ENCODE measurements at regions not wholly inside any gene's neighbourhood (a gene's known extent, or its start where the extent isn't known, plus 50 kb on each side); places are given as distances from the start of the nearest gene placed in this dataset.

DNA sequence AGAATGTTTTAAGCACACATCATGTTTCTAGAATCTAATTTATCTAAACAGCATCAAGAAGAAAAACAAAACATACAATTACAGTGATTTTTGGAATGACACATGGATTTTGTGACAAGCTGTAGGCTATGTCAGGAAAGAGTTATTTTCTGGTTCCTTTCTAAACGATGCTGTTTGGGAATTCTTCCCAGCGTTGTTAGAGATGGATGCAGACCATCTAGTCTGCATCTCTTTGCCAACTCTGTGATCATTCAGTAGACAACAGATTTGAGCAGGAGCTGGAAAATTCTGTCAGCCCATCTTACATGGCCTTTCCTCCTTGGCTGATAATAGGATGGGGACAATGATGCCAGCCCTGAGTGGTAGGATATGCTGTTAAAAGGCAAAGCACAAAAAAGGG lies 295.7 kb upstream of the TRPC7 start:
- Histone ChIP-seq H4K20me1 (replicated peaks in 1 of 2; ENCODE audit: control insufficient read depth in 1 of 2, insufficient read depth in 2 of 2, low read length in 2 of 2) (no peaks in the 10 kb centered on the region), H4K5ac (ENCODE audit: insufficient read length, low read depth, low read length) (no peak overlapping the region), H3K9ac (replicated peaks in 1 of 4; ENCODE audit: extremely low read depth in 1 of 4, low read depth in 3 of 4, low read length in 3 of 4) (no peak overlapping the region), H3K4ac (replicated peaks; ENCODE audit: insufficient read length, low read depth, low read length) (no peak overlapping the region), H3K23ac (ENCODE audit: insufficient read length) (no peak overlapping the region), H3K18ac (ENCODE audit: extremely low read depth, low read length) (no peak overlapping the region), H3K27me3 (replicated peaks in 1 of 4; ENCODE audit: control insufficient read depth in 3 of 4, extremely low read depth in 1 of 4, insufficient read depth in 3 of 4, low read length in 3 of 4) (no peaks in the 10 kb centered on the region), H4K8ac (ENCODE audit: extremely low read depth, insufficient read depth, low read length) (no peak overlapping the region), H2BK12ac (ENCODE audit: low read depth, low read length) (no peak overlapping the region), H2AFZ (ENCODE audit: low read length) (no peak overlapping the region), H2BK15ac (ENCODE audit: low read length) (no peak overlapping the region), H3K4me2 (ENCODE audit: insufficient read depth in 1 of 2, low read depth in 2 of 2, low read length in 2 of 2) (no peak overlapping the region), H3K14ac (ENCODE audit: insufficient read length) (no peak overlapping the region), H3K9me3 (ENCODE audit: insufficient read depth in 2 of 2, low read depth in 1 of 2, low read length in 1 of 2) (no peaks in the 10 kb centered on the region), H3K56ac (replicated peaks; ENCODE audit: insufficient read length, low read depth, low read length) (no peak overlapping the region), H3K79me1 (ENCODE audit: low read depth, low read length) (no peaks in the 10 kb centered on the region), H2BK120ac (replicated peaks; ENCODE audit: low read depth, low read length) (no peak overlapping the region), H3K27ac (ENCODE audit: low read depth, low read length) (no peak overlapping the region), H3K4me1 (replicated peaks in 1 of 4; ENCODE audit: control insufficient read depth in 3 of 4, insufficient read depth in 4 of 4, low read length in 3 of 4) (no peaks in the 10 kb centered on the region), H2AK5ac (ENCODE audit: low read depth, low read length) (no peak overlapping the region), H3K79me2 (ENCODE audit: control insufficient read depth in 1 of 2, insufficient read depth in 2 of 2, low read length in 2 of 2) (no peaks in the 10 kb centered on the region), H4K91ac (replicated peaks; ENCODE audit: insufficient read length, low read length) (no peak overlapping the region), H3K4me3 (ENCODE audit: extremely low read depth in 1 of 4, insufficient read depth in 2 of 4, low read depth in 3 of 4, low read length in 4 of 4) (no peak overlapping the region), H3K23me2 (ENCODE audit: low read depth, low read length) (no peaks in the 10 kb centered on the region), H2BK5ac (ENCODE audit: low read depth, low read length) (no peak overlapping the region), H3K36me3 (ENCODE audit: control insufficient read depth in 2 of 4, insufficient read depth in 4 of 4, low read length in 3 of 4) (no peaks in the 10 kb centered on the region), H2BK20ac (ENCODE audit: low read length) (no peak overlapping the region)
- TF ChIP-seq HDAC6 (IDR thresholded peaks at IDR 0.05; ENCODE audit: low read depth, low read length) (no peak), TEAD4 (IDR thresholded peaks at IDR 0.05; ENCODE audit: low read depth, low read length) (no peak), RXRA (IDR thresholded peaks at IDR 0.05; ENCODE audit: insufficient read depth, low read depth, low read length) (no peak), POU5F1 (IDR thresholded peaks at IDR 0.05; ENCODE audit: low read depth, low read length) (no peak), HDAC2 (IDR thresholded peaks at IDR 0.05; ENCODE audit: borderline replicate concordance in 1 of 2, low read depth in 2 of 2, low read length in 2 of 2) (no peak), EGR1 (IDR thresholded peaks at IDR 0.05; ENCODE audit: borderline replicate concordance, low read depth, low read length) (no peak), CHD1 (IDR thresholded peaks at IDR 0.05; ENCODE audit: low read depth, low read length) (no peak), ASH2L (IDR thresholded peaks at IDR 0.05; ENCODE audit: low read length) (no peak), FOSL1 (IDR thresholded peaks at IDR 0.05; ENCODE audit: insufficient read depth, low read depth, low read length) (no peak), BRCA1 (IDR thresholded peaks at IDR 0.05; ENCODE audit: low read depth, low read length) (no peak)
- DNase-seq (ENCODE audit: low read depth in 1 of 2, low spot score in 2 of 2) (no peak), FAIRE-seq (no peak)
- WGBS, 2 experiments (ENCODE audit: extremely low coverage in 1 of 2, insufficient coverage in 1 of 2, insufficient read length in 1 of 2, insufficient replicate concordance in 2 of 2, low coverage in 1 of 2, low lambda C conversion rate in 2 of 2, missing lambda C conversion rate in 1 of 2): 93% methylated on average over 2 of the region's 2 CpGs; no CpG with 5 or more reads in 1 of the 2 experiments
- CTCF ChIA-PET (ENCODE audit: partially characterized antibody): no interaction called here
- POLR2A ChIA-PET (ENCODE audit: partially characterized antibody): no interaction called here

Data from H1 (cell line).